ENCODE measurements at regions not wholly inside any gene's neighbourhood (a gene's known extent, or its start where the extent isn't known, plus 50 kb on each side); places are given as distances from the start of the nearest gene placed in this dataset.
A peak's percentile ranks its signal among the peaks of the same experiment; 100 is the strongest.

GRCh38 chr2:180630756-180631155 is 349.6 kb upstream of the UBE2E3 start:
- H3K27ac ChIP-seq = no peak overlapping the region

GRCh38 chr2:180625006-180625844 is 355.2 kb upstream of the UBE2E3 start:
- TF ChIP-seq, protein P1, sequence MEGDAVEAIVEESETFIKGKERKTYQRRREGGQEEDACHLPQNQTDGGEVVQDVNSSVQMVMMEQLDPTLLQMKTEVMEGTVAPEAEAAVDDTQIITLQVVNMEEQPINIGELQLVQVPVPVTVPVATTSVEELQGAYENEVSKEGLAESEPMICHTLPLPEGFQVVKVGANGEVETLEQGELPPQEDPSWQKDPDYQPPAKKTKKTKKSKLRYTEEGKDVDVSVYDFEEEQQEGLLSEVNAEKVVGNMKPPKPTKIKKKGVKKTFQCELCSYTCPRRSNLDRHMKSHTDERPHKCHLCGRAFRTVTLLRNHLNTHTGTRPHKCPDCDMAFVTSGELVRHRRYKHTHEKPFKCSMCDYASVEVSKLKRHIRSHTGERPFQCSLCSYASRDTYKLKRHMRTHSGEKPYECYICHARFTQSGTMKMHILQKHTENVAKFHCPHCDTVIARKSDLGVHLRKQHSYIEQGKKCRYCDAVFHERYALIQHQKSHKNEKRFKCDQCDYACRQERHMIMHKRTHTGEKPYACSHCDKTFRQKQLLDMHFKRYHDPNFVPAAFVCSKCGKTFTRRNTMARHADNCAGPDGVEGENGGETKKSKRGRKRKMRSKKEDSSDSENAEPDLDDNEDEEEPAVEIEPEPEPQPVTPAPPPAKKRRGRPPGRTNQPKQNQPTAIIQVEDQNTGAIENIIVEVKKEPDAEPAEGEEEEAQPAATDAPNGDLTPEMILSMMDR (IDR thresholded peaks at IDR 0.05) = no peak
- no peak for TF ChIP-seq ZFX (IDR thresholded peaks at IDR 0.05; ENCODE audit: borderline replicate concordance)
- H3K27ac ChIP-seq = no peak overlapping the region

More at GRCh38 chr2:180630756-180631155, 349.6 kb upstream of the UBE2E3 start:
- TF ChIP-seq, protein P1 (IDR thresholded peaks at IDR 0.05) = no peak
- TF ChIP-seq ZFX (IDR thresholded peaks at IDR 0.05; ENCODE audit: borderline replicate concordance) = no peak

- TF ChIP-seq ZFX (IDR thresholded peaks at IDR 0.05; ENCODE audit: borderline replicate concordance) = no peak
- TF ChIP-seq, protein P1 (IDR thresholded peaks at IDR 0.05) = no peak
- peak overlapping the region; percentile 55 for H3K27ac ChIP-seq
Measured at GRCh38 chr2:180621941-180622918, 358.2 kb upstream of the UBE2E3 start.

DNA sequence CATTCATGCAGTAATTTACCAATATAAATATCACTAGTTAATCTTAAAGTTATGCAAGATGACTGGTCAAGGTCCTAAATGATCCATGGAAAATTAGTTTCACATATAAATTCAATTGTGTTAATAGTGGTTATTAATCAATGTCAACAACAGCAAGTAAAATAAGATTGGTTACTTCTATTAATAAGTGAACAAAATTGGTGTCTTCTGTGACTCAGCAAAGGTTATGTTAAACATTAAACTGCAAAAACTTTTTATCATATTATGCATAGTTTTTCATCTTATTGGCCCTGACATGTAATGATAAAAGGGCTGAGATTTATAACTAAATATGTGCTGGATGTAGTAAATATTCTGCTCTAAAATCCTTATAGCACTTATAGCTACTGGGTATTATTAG is 359.0 kb upstream of the UBE2E3 start:
- H3K27ac ChIP-seq = peak overlapping the region; percentile 55
- TF ChIP-seq ZFX (IDR thresholded peaks at IDR 0.05; ENCODE audit: borderline replicate concordance) = no peak

DNA sequence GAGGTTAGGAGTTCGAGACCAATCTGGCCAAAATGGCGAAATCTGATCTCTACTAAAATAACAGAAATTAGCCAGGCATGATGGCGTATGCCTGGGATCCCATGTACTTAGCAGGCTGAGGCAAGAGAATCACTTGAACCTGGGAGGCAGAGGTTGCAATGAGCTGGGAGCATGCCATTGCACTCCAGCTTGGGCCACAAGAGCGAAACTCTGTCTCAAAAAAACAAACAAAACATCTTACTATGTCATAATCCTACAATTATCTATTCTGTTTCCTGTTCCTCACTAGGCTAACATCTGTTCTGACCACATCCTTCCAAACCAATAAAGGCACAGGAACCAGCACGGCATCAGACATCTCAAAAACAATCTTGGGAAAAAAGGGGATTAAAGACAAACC is 361.8 kb upstream of the UBE2E3 start:
- TF ChIP-seq, protein P1 (IDR thresholded peaks at IDR 0.05) = no peak
- TF ChIP-seq ZFX (IDR thresholded peaks at IDR 0.05; ENCODE audit: borderline replicate concordance) = no peak
- H3K27ac ChIP-seq = peak overlapping the region; percentile 50

- TF ChIP-seq, protein P1 (IDR thresholded peaks at IDR 0.05) = no peak
- no peak for TF ChIP-seq ZFX (IDR thresholded peaks at IDR 0.05; ENCODE audit: borderline replicate concordance)
Measured at GRCh38 chr2:180614776-180615175, 365.6 kb upstream of the UBE2E3 start.

DNA sequence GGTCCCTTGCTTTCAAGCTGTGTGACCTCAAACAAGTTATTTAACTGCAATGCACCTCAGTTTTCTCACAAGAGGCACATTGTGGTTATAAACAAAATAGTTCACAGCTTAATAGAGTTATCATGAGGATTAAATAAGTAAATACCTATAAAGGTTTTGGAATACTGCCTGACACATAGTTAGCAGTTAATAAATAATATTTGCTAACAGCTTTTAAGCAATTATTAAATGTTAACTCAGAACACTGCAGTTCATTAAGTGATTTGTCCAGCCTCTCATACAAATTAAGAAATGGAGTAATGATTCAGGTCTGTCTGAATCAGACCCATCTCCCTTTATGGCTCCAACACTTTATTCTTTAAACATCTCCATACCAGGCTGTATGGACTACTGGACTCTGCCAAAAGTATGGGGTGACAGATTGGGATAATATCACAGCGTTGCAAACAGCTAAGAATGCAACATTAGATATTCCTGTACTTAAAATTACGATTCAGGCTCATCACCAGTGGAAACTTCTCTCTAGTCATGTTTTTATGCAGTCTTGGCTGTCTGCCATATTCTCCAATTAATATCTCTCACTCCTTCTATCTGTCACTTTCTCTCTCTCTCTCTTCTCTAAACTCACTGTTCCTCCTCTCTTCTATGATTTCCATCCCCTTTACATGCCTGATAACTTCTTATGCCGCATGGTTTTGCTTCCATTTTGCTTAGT is 370.6 kb upstream of the UBE2E3 start:
- no peak for TF ChIP-seq ZFX (IDR thresholded peaks at IDR 0.05; ENCODE audit: borderline replicate concordance)
- TF ChIP-seq, protein P1 (IDR thresholded peaks at IDR 0.05) = no peak
- peak overlapping the region; percentile 50 for H3K27ac ChIP-seq

More at GRCh38 chr2:180614776-180615175, 365.6 kb upstream of the UBE2E3 start:
- H3K27ac ChIP-seq = no peak overlapping the region

All from 22Rv1 (cell line).